HG03575 (cell line): ENCODE measurements at regions not wholly inside any gene's neighbourhood (a gene's known extent, or its start where the extent isn't known, plus 50 kb on each side); places are given as distances from the start of the nearest gene placed in this dataset.
"Not testable (repeated sequence)": the region's sequence is repeated elsewhere in the genome, so short reads cannot be mapped to it uniquely, and the experiment has no call there.

ENCODE experiments used
- ATAC-seq: cut with Tn5 transposase; IDR thresholded peaks from one replicate; pipeline ENCODE4 v1.9.1; 2021; ENCODE audit not compliant: unreplicated experiment, insufficient number of reproducible peaks, low FRiP score; ENCODE audit errors: extremely low read depth

DNA sequence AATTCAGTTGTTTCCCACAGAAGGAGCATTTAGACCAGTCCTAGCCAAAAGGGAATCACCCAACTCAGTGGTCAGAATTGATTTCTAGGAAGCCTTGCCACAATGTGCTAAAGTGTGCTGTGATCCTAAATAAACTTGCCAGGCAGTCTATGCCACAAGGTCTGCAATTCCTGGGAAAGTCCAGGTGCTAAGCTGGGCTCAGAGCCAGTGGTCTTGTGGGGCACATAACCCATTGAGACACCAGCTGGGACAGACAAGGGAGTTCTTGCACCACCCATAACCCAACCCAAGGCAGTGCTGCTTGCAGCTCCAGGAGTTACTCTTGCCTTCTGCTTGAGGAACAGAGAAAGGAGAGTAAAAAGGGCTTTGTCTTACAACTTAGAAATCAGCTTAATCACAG, 489.5 kb upstream of the SPRY2 start:
- ATAC-seq: no peak

DNA sequence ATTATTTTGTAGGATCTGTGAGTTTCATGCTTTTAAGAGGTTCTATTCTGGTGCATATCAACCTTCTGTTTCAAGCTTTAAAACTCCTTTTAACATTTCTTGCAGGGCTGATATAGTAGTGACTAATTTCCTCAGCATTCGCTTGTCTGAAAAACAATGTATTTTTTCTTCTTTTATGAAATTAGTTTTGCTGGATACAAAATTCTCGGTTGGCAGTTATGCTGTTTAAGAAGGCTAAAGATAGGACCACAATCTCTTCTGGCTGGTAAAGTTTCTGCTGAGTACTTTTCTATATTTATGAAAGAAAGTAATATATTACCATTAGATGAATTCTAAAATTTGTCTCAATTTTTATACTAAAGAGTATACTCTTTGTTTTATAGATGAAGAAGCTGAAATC, 487.8 kb upstream of the SPRY2 start:
- no peak for ATAC-seq

DNA sequence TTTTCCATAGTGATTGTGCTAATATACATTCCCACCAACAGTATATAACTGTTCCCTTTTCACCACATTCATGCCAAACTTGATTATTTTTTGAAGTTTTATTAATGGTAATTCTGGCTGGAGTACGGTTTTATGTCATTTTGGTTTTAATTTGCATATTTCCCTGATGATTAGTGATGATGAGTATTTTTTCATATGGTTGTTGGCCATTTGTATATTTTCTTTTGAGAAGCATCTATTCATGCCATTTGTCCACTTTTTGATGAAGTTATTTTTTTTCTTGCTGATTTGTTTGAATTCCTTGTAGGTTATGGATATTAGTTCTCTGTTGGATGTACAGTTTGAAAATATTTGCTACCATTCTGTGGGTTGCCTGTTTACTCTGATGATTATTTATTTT, 484.4 kb upstream of the SPRY2 start:
- ATAC-seq: no peak

DNA sequence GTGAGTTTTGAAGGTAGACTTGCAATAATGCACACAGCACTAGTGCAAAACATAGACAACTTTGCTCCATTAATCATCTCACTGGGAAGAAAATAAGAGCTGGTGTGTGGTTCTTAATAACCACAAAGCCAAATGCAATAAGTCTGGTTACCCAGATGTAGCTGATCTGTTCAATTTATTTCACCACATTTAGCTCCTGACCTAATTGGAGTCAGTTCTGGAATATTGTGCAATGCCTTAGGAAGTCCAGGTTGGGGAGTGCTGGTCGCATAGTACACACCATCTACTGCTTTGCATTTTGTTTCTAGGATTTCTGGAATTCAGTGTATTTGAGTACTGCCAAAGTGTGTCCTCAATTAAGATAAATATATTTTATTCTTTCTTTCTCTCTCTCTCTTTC, 483.3 kb upstream of the SPRY2 start:
- no peak for ATAC-seq

DNA sequence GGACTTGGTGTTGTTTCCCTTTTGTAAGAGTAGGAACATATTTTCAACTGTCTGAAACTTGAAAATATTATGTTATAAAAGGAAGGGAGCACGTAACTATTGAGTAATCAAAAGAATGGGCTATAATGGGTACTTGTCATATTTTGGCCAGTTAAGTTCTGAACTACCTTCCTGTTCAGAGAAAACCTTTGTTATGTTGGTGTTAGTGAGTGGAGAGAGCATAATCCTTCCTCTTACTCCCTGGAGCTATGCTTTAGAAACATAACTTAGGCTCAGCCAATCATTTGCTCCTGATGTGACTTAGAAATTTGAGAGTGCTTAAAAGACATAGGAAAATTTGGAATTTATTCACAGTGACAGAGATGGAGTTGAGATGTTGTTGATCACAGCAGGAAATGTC, 482.5 kb upstream of the SPRY2 start:
- ATAC-seq: no peak

DNA sequence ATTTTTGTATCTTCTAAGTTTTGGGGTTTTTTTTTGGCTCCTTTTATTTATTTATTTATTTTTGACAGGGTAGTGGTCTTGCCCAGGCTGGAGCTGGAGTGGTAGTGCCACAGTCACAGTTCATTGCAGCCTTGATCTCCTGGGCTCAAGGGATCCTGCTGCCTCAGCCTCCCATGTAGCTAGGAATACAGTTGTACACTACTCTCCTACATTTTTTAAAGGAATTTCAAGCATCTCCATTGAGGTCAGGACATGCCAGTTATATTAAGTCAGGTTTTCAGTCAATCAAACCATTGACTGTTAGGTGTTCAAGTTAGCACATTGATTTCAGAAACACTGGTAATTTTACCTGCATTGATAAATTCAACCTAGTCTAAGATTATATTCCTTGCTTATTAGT, 480.5 kb upstream of the SPRY2 start:
- no peak for ATAC-seq

DNA sequence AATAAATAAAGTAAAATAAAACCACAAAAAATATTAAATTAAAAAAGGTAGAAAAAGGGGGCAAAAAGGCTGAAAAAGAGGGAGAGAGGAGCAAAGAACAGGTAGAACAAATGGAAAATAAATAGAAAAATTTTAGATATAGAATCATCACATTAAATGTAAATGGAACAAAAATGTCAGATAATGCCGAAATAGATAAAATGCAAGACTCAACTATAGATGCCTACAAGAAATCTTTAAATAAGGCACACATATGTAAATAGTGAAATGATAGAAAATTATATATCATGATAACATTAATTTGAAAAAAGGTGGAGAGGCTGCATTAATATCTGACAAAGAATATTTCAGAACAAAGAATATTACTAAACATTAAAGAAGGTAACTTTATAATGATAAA, 477.1 kb upstream of the SPRY2 start:
- ATAC-seq: no peak

DNA sequence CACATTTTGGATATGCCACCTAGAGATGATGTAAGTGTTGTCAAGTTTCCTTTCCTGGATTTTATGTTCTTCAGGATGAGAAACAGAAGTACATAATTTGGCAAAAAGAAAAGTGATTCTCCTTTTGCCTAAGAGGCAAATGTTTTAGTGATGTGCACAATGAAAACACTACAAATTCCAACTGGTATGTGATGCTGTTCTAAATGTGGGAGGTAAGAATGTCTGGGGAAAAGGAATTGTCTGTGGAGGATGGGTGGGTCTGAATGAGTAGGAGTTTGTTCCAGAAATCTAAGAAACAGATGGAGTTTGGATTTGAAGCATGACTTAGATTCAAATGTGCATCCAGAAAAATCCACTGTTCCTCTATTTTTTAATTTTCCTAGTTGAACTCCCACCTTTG, 473.6 kb upstream of the SPRY2 start:
- ATAC-seq: no peak

DNA sequence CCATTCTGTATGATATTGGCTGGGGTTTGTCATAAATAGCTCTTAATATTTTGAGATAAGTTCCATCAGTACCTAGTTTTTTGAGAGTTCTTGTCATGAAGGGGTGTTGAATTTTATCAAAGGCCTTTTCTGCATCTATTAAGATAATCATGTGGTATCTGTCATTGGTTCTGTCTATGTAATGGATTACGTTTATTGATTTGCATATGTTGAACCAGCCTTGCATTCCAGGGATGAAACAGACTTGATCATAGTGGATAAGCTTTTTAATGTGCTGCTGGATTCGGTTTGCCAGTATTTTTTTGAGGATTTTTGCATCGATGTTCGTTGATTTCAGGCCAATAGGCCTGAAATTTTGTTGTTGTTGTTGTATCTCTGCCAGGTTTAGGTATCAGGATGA, 469.4 kb upstream of the SPRY2 start:
- ATAC-seq: not testable (repeated sequence)

DNA sequence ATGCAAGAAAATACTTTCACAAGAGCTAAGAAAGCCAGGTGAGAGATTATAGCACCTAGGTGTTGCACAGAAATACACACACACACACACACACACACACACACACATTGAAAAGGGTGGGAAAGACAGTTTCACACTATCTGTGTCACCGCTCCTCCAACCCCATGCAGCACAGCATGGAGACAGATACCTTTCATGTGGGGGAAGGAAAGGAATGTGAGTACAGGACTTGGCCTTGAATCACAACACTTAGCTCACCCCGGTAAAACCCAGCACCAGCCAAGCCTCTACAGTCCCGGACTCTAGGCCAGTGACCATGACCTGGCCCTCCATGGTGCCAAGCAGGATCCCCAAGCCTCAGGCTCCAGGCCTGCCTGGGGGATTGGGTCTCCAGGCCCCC, 462.0 kb upstream of the SPRY2 start:
- no peak for ATAC-seq

DNA sequence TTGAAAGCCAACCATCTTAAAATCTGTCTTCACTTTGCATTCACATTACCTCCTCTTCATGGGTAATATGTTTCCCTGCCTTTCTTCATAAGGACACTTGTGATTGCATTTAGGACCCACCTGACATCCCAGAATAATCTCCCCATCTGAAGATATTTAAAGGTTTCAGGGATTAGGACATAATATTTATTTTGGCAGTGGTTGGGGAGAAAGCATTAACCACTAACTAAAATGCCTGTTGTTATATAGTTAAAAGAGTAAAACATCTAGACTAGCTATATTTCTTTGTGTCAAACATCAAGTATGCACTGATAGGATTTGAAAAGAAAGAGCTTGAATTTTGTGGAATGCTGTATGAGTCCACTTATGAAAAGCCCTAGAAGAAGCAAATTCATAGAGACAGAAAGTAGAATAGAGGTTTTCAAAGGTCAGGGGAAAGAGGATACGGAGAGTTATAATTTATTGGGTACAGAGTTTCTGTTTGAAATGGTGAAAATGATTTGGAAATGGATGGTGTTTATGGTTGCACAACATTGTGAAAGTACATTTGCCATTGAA, 457.7 kb upstream of the SPRY2 start:
- no peak for ATAC-seq

DNA sequence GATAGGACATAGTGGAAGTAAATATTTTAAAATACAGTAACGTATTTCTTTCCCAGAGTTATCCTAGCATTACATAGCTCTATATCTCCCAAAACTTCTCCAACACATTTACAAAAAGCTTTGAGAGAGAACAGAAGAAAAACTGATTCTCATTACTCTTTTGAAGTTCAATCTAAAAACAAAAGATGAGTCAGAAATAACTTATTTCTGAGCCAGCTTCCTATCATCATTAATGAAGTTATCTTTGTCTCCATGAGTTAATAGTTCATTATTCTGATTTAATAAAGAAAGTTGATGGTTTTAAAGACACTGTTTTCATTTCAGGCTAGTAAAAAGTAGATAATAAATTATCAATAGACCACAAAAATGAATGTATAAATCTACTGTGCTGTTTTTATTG, 446.7 kb upstream of the SPRY2 start:
- no peak for ATAC-seq

DNA sequence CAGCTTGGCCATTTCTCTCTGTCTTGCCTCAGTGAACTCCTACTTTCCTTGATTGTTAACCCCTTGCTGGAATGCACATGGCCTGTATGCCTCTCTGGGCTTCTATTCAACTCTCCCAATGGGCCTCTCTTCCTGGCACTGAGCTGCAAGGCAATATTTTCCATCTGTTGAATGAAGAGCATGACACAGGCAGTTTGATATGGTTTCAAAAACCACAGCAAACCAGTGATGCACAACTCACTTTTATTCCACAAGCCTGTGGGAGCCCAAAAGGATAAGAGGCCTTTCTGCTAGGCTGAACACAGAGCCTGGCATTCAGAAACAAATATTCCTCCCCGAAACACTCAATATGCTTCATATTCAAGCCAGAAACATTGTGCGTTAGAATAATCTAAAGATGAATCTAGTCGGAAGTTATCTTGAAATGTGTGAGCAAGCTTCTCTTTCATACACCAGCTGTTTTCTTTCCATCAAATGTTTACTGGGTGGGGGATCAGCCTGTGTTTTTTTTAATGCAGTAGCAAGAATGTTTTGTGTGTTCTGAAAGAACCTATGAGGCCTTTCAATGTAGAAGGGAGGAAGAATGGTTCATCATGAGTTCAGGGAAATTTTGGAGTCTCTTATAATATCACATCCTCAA, 443.1 kb upstream of the SPRY2 start:
- ATAC-seq: no peak

DNA sequence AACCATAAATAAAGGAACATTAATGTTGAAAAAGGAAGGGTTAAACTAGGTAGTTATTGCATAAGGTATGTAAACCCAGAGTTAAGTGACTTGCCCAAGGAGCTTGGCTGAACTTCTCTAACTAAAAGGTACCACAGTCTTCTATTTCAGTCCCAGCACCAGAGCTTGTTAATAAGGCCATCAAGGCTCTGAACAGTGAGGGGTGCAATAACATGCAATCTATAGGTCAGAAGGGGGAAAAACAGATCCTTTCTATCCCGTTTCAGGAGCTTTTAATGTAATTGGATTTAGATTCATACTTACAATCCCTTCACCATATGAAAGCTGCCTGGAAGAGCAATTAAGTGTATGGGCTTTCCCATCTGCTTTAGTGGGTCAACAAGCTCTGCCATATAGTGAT, 441.5 kb upstream of the SPRY2 start:
- ATAC-seq: no peak

DNA sequence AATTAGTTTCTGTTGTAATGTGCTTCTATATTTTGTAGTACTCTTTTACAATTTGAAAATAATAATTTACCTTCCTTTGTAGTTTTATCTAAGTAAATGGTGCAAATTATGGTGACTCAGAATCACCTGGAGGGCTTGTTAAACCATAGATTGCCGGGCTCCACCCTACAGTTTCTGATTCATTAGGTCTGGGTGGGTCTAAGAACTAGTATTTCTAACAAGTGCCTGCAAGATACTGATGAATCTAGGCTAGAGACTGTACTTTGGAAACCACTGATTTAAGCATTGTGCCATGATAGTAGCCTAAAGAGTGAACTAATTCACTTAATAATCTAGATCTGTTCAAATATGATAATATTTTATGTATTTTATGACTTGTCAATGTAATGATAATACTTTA, 437.4 kb upstream of the SPRY2 start:
- ATAC-seq: no peak

DNA sequence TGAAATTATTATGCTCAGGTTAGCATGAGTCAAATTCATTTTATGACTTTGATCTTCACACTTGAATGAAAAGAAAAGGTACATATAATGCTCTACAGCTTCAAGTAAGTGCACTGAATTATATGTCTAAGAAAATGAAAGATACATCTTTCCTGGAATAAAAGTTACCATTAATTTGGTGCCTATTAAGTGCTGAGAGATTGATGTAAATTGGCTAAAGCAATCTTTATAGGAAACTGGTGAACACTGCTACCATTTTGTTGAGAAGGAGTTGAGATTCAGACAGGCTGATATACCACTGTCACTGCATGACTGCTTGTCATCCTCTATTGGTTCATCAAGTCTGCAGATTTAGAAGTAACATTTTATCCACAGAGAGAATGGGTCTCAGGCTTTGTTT, 416.8 kb upstream of the SPRY2 start:
- no peak for ATAC-seq

DNA sequence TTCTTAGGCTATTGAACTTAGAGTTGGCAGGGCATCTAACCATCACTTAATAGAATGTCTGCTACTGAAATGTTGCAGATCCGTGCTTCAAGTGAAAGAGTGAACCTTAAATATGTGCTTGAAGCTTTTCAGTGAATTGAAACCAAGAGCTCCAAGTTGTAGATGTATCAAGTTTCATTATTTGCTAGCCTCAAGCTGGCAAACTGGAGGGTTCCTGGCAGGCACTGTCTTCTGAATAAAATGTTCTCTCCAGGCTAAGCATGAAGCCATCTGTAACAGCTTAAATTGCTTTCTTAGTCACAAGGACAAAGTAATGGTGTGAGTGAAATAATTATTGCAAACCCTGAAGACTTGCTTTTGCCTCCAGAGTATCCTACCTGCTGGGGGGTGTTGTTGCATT, 415.0 kb upstream of the SPRY2 start:
- ATAC-seq: no peak

DNA sequence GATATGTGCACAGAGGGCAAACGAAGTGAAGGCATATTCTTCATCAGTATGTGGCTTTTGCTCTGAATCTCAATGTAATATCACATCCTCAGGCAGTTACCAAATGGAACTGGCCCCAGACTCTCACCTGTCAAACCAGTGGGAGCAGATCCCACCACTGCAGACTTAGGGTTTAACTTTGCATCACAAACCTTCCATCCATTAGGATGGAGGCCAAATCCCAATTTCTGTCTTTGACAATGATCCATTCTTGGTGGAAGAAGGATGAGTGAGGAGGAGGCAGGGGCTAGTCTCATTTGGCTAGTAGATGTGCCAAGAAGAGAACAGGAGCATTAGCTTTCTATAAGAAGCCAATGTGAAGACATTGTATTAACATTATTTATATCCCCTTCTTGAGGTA, 413.5 kb upstream of the SPRY2 start:
- no peak for ATAC-seq

DNA sequence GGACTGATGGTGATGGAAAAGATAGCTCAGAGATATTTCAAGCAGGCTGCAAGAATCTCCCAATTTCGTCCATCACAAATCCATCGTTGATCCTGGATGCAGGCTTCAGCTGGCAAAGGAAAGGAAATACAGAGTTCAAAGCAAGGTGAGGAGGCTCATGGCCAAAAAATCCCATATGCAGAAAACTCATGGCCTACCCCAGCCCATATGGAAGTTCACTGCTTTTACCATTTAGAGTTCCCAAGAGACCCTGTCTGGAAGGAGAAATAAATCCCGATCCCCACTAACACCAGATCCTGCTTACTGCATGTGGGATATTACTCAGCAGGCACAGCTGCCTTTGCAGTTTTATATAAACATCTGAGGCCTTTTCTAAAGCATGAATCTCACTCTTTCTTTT, 412.9 kb upstream of the SPRY2 start:
- no peak for ATAC-seq

DNA sequence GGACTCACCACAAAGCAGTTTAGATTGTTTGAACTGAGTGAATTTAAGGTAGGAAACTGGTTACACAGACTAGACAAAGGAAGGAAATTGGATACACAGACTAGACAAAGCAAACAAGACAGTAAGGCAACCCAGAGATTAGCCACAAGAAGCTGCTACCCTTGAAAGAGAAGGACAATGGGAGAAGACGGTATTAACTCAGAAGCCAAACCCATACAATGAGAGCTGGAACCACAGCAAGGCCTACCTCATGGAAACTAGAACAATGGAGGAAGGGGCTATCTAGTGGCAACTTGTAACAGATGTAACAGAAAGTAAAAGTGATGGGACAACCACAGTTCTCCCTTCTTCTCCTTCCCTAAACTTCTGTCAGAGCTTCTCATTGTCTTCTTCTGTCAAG, 410.9 kb upstream of the SPRY2 start:
- ATAC-seq: no peak

DNA sequence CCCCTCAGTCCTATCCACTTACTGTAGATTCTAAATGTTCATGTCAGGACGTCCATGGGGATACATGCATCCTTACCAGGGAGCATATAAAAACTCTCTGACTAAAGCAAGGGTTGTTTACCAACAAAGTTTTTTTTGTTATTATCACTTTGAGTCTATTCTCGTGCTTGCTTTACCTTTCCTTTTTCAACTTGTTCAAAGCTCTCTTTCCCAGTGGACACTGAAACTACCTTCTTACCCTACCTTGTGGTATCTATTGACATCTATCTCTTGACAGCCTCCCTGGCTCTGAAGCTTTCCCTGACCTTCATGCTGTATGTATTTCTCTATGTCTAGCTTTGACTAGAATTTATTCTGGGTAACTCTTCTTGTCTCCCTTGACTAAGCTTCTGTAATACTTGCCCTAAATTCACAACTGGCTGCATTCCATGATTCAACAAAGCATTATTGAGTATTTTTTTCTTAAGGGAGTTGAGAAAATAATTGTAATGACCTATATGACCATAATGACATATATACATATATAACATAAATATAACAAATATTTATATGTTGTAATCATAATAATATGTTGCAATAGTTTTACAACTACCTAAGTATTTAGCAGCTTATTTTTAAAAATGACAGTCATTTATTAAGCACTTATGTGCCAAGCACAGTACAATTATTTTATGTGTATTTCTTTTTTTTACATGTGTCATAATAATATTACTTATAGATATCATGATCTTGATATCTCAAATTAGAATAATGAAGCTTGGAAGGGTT, 403.4 kb upstream of the SPRY2 start:
- ATAC-seq: no peak
